WERI-Rb-1 (cell line): ENCODE measurements at regions not wholly inside any gene's neighbourhood (a gene's known extent, or its start where the extent isn't known, plus 50 kb on each side); places are given as distances from the start of the nearest gene placed in this dataset.
"Not testable (repeated sequence)": the region's sequence is repeated elsewhere in the genome, so short reads cannot be mapped to it uniquely, and the experiment has no call there.

Experiments used
- DNase-seq: peaks from one replicate; pipeline ENCODE4 v3.0.0-alpha.2; 2020
- H3K27ac ChIP-seq: fragments of 250-450 bp; sonication (Bioruptor Pico); 2 replicates; pipeline ENCODE4 v1.5.1; 2020; ENCODE audit warnings: mild to moderate bottlenecking, moderate library complexity
- H3K27me3 ChIP-seq: fragments of 250-450 bp; sonication (Bioruptor Pico); 2 replicates; pipeline ENCODE4 v1.5.1; 2021; ENCODE audit warnings: mild to moderate bottlenecking, low read depth, moderate library complexity; ENCODE audit not compliant: insufficient read depth, severe bottlenecking
- H3K36me3 ChIP-seq: fragments of 250-450 bp; sonication (Bioruptor Pico); 2 replicates; pipeline ENCODE4 v1.5.1; 2020; ENCODE audit warnings: mild to moderate bottlenecking, moderate library complexity
- H3K4me3 ChIP-seq: 2 replicates; pipeline ENCODE4 v1.5.1; 2011; ENCODE audit warnings: low read depth, mild to moderate bottlenecking, control low read depth, low read length
- H3K9me3 ChIP-seq: fragments of 250-450 bp; sonication (Bioruptor Pico); 2 replicates; pipeline ENCODE4 v1.5.1; 2021; ENCODE audit warnings: mild to moderate bottlenecking, moderate library complexity; ENCODE audit not compliant: severe bottlenecking
- TF ChIP-seq, protein P1 (sequence below): IDR thresholded peaks from 2 replicates; pipeline ENCODE4 v1.5.1; 2011; ENCODE audit warnings: low read depth, mild to moderate bottlenecking, control low read depth, inconsistent platforms, low read length

DNA sequence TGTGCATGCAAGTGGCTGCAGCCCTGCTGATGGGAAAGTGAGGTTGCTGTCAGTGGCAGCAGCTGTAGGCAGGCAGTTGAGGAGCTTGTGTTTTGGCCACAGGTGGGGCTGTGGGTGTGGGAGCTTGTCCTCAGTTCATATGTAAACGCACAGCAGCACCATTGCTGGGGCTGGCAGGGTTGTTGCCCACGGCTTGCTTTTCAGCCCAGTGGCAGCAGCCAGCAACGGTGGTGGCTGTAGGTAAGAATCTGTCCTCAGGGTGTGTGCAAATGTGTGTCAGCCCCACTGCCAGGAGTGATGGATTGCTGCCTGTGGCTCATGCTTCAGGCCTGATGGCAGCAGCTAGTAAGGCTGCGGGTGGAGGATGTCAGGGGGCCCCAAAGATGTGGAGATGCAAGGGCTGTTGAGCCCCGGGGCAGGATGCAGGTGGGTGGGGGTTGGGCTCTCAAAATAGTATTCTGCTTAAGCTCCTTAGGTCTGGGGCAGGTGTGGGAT lies 141.3 kb upstream of the THUMPD2 start:
- TF ChIP-seq, protein P1, sequence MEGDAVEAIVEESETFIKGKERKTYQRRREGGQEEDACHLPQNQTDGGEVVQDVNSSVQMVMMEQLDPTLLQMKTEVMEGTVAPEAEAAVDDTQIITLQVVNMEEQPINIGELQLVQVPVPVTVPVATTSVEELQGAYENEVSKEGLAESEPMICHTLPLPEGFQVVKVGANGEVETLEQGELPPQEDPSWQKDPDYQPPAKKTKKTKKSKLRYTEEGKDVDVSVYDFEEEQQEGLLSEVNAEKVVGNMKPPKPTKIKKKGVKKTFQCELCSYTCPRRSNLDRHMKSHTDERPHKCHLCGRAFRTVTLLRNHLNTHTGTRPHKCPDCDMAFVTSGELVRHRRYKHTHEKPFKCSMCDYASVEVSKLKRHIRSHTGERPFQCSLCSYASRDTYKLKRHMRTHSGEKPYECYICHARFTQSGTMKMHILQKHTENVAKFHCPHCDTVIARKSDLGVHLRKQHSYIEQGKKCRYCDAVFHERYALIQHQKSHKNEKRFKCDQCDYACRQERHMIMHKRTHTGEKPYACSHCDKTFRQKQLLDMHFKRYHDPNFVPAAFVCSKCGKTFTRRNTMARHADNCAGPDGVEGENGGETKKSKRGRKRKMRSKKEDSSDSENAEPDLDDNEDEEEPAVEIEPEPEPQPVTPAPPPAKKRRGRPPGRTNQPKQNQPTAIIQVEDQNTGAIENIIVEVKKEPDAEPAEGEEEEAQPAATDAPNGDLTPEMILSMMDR, result no peak
- Histone ChIP-seq H3K27ac (no peak overlapping the region), H3K4me3 (no peak overlapping the region), H3K27me3 (no peaks in the 10 kb centered on the region), H3K9me3 (no peaks in the 10 kb centered on the region), H3K36me3 (no peaks in the 10 kb centered on the region)
- DNase-seq, result peak; percentile 57

DNA sequence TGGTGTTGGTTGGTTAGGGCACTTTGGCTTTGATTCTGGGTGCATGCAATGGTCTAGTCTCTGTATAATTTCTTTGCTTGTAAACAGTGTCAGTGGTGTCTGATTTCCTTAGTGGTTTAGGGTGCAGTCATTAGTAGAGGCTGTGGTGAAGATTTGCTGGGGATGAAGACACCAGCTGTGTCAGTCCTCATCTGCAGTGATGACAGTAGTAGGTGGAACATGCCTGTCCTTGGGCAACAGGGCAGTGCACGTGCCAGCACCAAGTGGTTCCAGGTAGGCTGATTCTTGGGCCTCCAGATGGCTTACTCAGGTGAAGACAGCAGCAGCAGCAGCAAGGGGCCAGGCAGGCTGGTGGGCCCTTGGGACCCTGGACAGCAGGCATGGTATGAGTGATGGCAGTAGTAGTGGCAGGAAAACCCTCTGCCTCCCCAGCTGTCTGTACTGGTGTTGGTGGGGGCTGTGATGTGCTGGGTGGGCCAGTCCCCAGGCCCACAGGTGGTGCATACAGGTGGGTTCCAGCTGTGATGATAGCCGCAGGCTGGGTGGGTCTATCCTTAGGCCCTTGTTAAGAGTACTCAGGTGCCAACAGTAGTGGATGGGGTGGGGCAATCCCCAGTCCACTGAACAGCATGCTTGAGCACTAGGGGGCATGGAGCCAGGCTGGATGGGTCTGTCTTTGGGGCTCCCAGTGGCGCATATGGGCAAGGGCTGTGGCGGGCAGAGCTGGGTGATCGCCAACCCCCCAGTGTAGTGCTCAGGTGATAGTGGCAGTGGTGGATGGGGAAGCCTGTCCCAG lies 140.7 kb upstream of the THUMPD2 start:
- H3K27ac ChIP-seq, result no peak overlapping the region
- H3K4me3 ChIP-seq, result no peak overlapping the region
- DNase-seq, result no peak
- no peaks in the 10 kb centered on the region for H3K36me3 ChIP-seq
- TF ChIP-seq, protein P1, result no peak
- no peaks in the 10 kb centered on the region for H3K9me3 ChIP-seq
- no peaks in the 10 kb centered on the region for H3K27me3 ChIP-seq

DNA sequence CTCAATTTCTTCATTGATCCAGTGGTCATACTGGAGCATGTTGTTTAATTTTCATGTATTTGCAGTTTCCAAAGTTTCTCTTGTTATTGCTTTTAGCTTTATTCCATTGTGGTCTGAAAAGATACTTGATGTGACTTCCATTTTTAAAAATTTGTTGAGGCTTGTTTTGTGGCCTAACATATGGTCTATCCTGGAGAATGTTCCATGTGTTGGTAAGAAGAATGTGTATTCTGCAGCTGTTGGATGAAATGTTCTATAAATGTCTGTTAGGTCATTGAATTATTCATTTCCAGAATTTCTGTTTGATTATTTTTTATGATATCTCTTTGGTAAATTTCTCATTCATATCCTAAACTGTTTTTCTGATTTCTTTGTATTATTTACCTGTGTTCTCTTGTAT lies 139.8 kb upstream of the THUMPD2 start:
- no peak overlapping the region for H3K4me3 ChIP-seq
- H3K9me3 ChIP-seq, result no peaks in the 10 kb centered on the region
- TF ChIP-seq, protein P1, result no peak
- no peak overlapping the region for H3K27ac ChIP-seq
- no peak for DNase-seq
- H3K27me3 ChIP-seq, result no peaks in the 10 kb centered on the region
- no peaks in the 10 kb centered on the region for H3K36me3 ChIP-seq

DNA sequence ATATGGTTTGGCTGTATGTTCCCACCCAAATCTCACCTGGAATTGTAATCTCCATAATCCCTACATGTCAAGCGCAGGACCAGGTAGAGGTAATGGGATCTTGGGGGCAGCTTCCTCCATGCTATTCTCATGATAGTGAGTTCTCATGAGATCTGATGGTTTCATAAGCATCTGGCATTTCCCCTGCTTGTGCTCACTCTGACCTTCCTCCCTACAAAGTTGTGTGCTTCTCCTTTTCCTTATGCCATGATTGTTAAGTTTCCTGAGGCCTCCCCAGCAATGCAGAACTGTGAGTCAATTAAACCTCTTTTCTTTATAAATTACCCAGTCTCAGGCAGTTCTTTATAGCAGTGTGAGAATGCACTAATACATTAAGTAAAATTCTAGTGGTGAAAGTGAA lies 138.3 kb upstream of the THUMPD2 start:
- H3K27ac ChIP-seq, H3K36me3 ChIP-seq, H3K27me3 ChIP-seq, H3K4me3 ChIP-seq, DNase-seq, H3K9me3 ChIP-seq: not testable (repeated sequence)

DNA sequence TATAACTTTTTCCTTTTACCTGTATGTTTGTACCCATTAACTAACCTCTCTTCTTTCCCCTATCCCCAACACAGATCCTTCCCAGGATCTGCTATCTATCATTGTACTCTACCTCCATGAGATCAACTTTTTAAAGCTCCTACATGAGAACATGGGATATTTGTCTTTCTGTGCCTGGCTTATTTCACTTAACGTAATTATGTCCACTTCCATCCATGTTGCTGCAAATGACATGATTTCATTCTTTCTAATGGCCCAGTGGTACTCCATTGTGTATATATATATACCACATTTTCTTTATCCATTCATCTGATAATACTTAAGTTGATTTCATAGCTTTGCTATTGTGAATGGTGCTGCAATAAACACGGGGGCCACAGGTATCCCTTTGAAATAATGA lies 135.9 kb upstream of the THUMPD2 start:
- TF ChIP-seq, protein P1, result no peak
- DNase-seq, result no peak
- Histone ChIP-seq H3K9me3 (no peaks in the 10 kb centered on the region), H3K27ac (no peak overlapping the region), H3K4me3 (no peak overlapping the region), H3K27me3 (no peaks in the 10 kb centered on the region), H3K36me3 (no peaks in the 10 kb centered on the region)

DNA sequence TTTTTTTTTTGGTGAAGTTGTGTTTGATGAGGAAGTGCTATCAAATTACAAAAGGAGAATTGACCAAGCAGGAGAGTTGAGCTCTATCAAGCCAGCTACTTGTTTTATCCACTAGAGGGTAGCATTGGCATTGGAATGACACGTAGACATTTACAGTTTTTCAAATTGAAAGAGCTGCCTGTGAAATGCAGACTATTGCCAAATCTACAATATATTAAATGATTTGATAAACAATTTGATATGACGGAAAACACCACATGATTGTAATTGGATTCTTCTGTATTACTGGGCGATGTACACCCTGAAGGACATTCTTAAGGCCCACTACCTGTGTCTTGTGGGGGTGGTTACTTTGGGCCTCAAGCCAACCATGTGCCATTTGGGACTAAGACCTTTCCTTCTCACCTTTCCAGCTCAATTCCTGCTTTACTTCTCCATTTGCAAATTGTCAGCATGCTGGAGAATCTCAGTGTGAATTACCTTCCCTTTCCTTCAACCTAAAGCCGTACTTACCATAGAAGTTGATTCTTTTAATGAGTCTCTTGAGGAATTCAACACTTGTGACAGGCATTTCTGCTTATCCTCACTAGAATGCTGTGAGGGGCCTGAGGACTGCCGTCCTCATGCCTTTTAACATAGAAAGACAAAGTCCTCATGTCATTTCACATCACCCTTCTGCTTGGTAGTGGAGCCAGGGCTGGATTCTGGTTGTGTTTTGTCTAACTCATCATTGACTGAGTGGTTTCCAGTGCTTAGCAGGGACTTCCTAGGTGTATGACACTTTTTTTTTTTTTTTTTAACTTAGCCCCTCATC lies 134.8 kb upstream of the THUMPD2 start:
- H3K27ac ChIP-seq, result no peak overlapping the region
- DNase-seq, result peak; percentile 17

More for the DNA sequence above, 134.8 kb upstream of the THUMPD2 start:
- no peak overlapping the region for H3K4me3 ChIP-seq
- no peaks in the 10 kb centered on the region for H3K27me3 ChIP-seq
- no peaks in the 10 kb centered on the region for H3K9me3 ChIP-seq
- H3K36me3 ChIP-seq, result no peaks in the 10 kb centered on the region
- TF ChIP-seq, protein P1, result peak; percentile 68
